Endothelial cell of umbilical vein (primary cell): ENCODE measurements at regions not wholly inside any gene's neighbourhood (a gene's known extent, or its start where the extent isn't known, plus 50 kb on each side); places are given as distances from the start of the nearest gene placed in this dataset.

Experiments used
- BruUV-seq: library from RNA; stranded (reverse); fragments of 400-500 nt; replicated peaks from 2 replicates; lab custom pipeline; 2021; lab: Mats Ljungman, UMichigan
- CTCF ChIA-PET: fragments of 300-600, 350-600 bp; sonication (Branson Sonifier 250); formaldehyde crosslinking; loops from one replicate; lab custom pipeline; 2021; ENCODE audit warnings: antibody characterized with exemption, inconsistent platforms; lab: Charles Lee
- POLR2A ChIA-PET: fragments of 300-600, 350-600 bp; sonication (Branson Sonifier 250); formaldehyde crosslinking; loops from one replicate; lab custom pipeline; 2021; ENCODE audit warnings: antibody characterized with exemption, inconsistent platforms; lab: Charles Lee
- DNase-seq: peaks from one replicate; pipeline ENCODE4 v3.0.0-alpha.2; 2011; ENCODE audit warnings: low read depth, low spot score
- FAIRE-seq: peaks from 2 replicates; lab custom pipeline; 2011; peaks lifted over from hg19 to GRCh38; lab: Jason Lieb, UNC
- H2AFZ ChIP-seq: 2 replicates; pipeline ENCODE4 v1.6.0; 2012; ENCODE audit warnings: low read depth, low read length, control low read depth, inconsistent platforms
- H3K27ac ChIP-seq: 2 replicates; pipeline ENCODE4 v1.5.1; 2011; ENCODE audit warnings: low read depth, mild to moderate bottlenecking, control low read depth, low read length, moderate library complexity; ENCODE audit not compliant: insufficient read depth
- H3K27me3 ChIP-seq, 2 experiments: 2 replicates each; pipeline versions ENCODE4 v1.6.0 to v1.6.1; 2011; ENCODE audit warnings: low read length in 2 of 2, mixed read lengths in 1 of 2; ENCODE audit not compliant: control insufficient read depth in 2 of 2, insufficient read depth in 2 of 2
- H3K36me3 ChIP-seq, 2 experiments: 2 replicates in 1 of 2; 3 replicates in 1 of 2; pipeline ENCODE4 v1.5.1; 2011; ENCODE audit warnings: low read length in 2 of 2, mild to moderate bottlenecking in 1 of 2, moderate library complexity in 1 of 2; ENCODE audit not compliant: control insufficient read depth in 2 of 2, insufficient read depth in 2 of 2; ENCODE audit errors: extremely low read depth in 1 of 2
- H3K4me1 ChIP-seq: 3 replicates; pipeline ENCODE4 v1.5.1; 2011; ENCODE audit warnings: mild to moderate bottlenecking, low read length; ENCODE audit not compliant: control insufficient read depth, insufficient read depth; ENCODE audit errors: extremely low read depth
- H3K4me2 ChIP-seq: 2 replicates; pipeline ENCODE4 v1.6.1; 2011; ENCODE audit warnings: low read length, control low read depth, mixed read lengths; ENCODE audit not compliant: insufficient read depth
- H3K4me3 ChIP-seq, 3 experiments: fragments of 200-600 bp in 1 of 3; sonication (generic), shearing (Covaris generic) in 1 of 3; replicated peaks in 1 of 3; 2 replicates each; pipeline ENCODE4 v1.5.1; 2011 to 2016; ENCODE audit warnings: control low read depth in 3 of 3, low read length in 3 of 3, mild to moderate bottlenecking in 2 of 3, inconsistent platforms in 1 of 3, low read depth in 1 of 3, moderate library complexity in 1 of 3; ENCODE audit not compliant: insufficient read depth in 1 of 3
- H3K79me2 ChIP-seq: 2 replicates; pipeline ENCODE4 v1.6.0; 2012; ENCODE audit warnings: low read length, inconsistent platforms; ENCODE audit not compliant: control insufficient read depth, insufficient read depth
- H3K9ac ChIP-seq: replicated peaks from 2 replicates; pipeline ENCODE3; 2011; ENCODE audit warnings: low read length, control low read depth; ENCODE audit not compliant: insufficient read depth; ENCODE audit errors: extremely low read depth
- H3K9me1 ChIP-seq: replicated peaks from 3 replicates; pipeline ENCODE4 v1.6.0; 2011; ENCODE audit warnings: mild to moderate bottlenecking, low read length; ENCODE audit not compliant: control insufficient read depth, insufficient read depth; ENCODE audit errors: extremely low read depth
- H3K9me3 ChIP-seq: replicated peaks from 2 replicates; pipeline ENCODE4 v1.5.1; 2012; ENCODE audit warnings: low read length, inconsistent platforms; ENCODE audit not compliant: control insufficient read depth, insufficient read depth
- H4K20me1 ChIP-seq: replicated peaks from 2 replicates; pipeline ENCODE3; 2011; ENCODE audit warnings: mild to moderate bottlenecking, low read length; ENCODE audit not compliant: control insufficient read depth, insufficient read depth; ENCODE audit errors: extremely low read depth
- CTCF ChIP-seq, 2 donors: IDR thresholded peaks; 1 replicate in 1 of 2; 2 replicates in 1 of 2; pipeline ENCODE4 v1.5.1; 2011; ENCODE audit warnings: low read length in 2 of 2, mild to moderate bottlenecking in 2 of 2, moderate library complexity in 2 of 2, control low read depth in 1 of 2, inconsistent platforms in 1 of 2, low read depth in 1 of 2; ENCODE audit not compliant: insufficient read depth in 1 of 2; ENCODE audit errors: extremely low read depth in 1 of 2
- EZH2 ChIP-seq: IDR thresholded peaks from 2 replicates; pipeline ENCODE4 v1.6.1; 2012; ENCODE audit warnings: borderline replicate concordance, low read depth, mild to moderate bottlenecking, moderate library complexity, low read length, inconsistent platforms; ENCODE audit not compliant: severe bottlenecking
- GATA2 ChIP-seq: IDR thresholded peaks from 2 replicates; pipeline ENCODE4 v1.7.0; 2011; ENCODE audit warnings: low read depth, mild to moderate bottlenecking, moderate library complexity, mixed read lengths, low read length; ENCODE audit not compliant: insufficient read length, insufficient read depth
- JUN ChIP-seq: IDR thresholded peaks from 2 replicates; pipeline ENCODE4 v1.6.1; 2011; ENCODE audit warnings: borderline replicate concordance, low read depth; ENCODE audit not compliant: insufficient read length, insufficient read depth
- MAX ChIP-seq: IDR thresholded peaks from 2 replicates; pipeline ENCODE4 v1.6.1; 2011; ENCODE audit not compliant: insufficient read depth, insufficient read length
- MYC ChIP-seq: IDR thresholded peaks from one replicate; pipeline ENCODE4 v1.6.1; 2011; ENCODE audit warnings: mild to moderate bottlenecking, low read depth, low read length
- POLR2A ChIP-seq: IDR thresholded peaks from 2 replicates; pipeline ENCODE4 v1.6.1; 2012; ENCODE audit warnings: low read depth, mild to moderate bottlenecking, control low read depth, low read length
- POLR2AphosphoS5 ChIP-seq: IDR thresholded peaks from 2 replicates; pipeline ENCODE4 v1.6.1; 2012; ENCODE audit warnings: low read depth, mild to moderate bottlenecking, control low read depth, low read length, moderate library complexity; ENCODE audit not compliant: insufficient read depth
- dilution Hi-C: fragments of 300-500 bp; cut with MboI; formaldehyde crosslinking; loops from one replicate; pipeline ENCODE4 v1.15.0; 2019; ENCODE audit warnings: low sequenced_read_pairs; ENCODE audit not compliant: extremely low pct_ligation_motif_present
- intact Hi-C: fragments of 100-400 bp; cut with micrococcal nuclease; formaldehyde crosslinking; loops from one replicate; pipeline ENCODE4 v1.10.0; 2022

DNA sequence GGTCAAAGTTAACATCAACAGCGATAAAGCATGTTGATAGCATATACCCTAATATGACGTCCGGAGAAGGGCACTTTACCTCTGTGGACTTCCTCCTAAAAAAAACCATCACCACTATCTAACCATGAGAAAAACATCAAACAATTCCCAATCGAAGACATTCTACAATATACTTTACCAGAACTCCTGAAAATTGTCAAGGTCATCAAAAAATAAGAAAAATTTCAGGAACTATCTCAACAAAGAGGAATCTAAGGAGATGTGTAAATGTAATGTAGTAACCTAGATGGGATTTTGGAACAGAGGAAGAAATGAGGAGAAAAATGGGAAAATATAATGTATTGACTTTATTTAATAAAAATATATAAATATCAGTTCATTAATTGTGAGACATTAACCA is 1026.8 kb upstream of the MIR17HG start:
- intact Hi-C loops: no loop called here
- no peak overlapping the region for H3K9ac ChIP-seq
- no peaks in the 10 kb centered on the region for H3K9me3 ChIP-seq
- H3K79me2 ChIP-seq: no peaks in the 10 kb centered on the region
- no peak overlapping the region for H2AFZ ChIP-seq
- no peak for TF ChIP-seq MAX
- no peak for TF ChIP-seq MYC
- TF ChIP-seq POLR2AphosphoS5: no peak
- no peak for TF ChIP-seq CTCF (IDR thresholded peaks at IDR 0.05; ENCODE audit: extremely low read depth in 1 of 2, insufficient read depth in 1 of 2, low read depth in 1 of 2, low read length in 2 of 2)
- TF ChIP-seq EZH2: no peak
- TF ChIP-seq GATA2: no peak
- TF ChIP-seq JUN: no peak
- TF ChIP-seq POLR2A: no peak
- dilution Hi-C loops: no loop called here
- POLR2A ChIA-PET: no interaction called here
- no peaks in the 10 kb centered on the region for H3K27me3 ChIP-seq
- H3K4me1 ChIP-seq: no peaks in the 10 kb centered on the region
- H3K9me1 ChIP-seq: no peaks in the 10 kb centered on the region
- DNase-seq (no peak), FAIRE-seq (no peak)
- no peak overlapping the region for H3K4me3 ChIP-seq
- H4K20me1 ChIP-seq: no peaks in the 10 kb centered on the region
- no peak overlapping the region for H3K4me2 ChIP-seq
- no TSS peak for BruUV-seq
- CTCF ChIA-PET: no interaction called here
- no peaks in the 10 kb centered on the region for H3K36me3 ChIP-seq
- H3K27ac ChIP-seq: no peak overlapping the region
